Parathyroid adenoma (tissue), 2 donors: ENCODE measurements at regions not wholly inside any gene's neighbourhood (a gene's known extent, or its start where the extent isn't known, plus 50 kb on each side); places are given as distances from the start of the nearest gene placed in this dataset.

ENCODE experiments used
- H2AFZ ChIP-seq: fragments of 300-600 bp; sonication (generic); one replicate; pipeline ENCODE4 v1.7.0; 2017; ENCODE audit warnings: antibody characterized with exemption, mild to moderate bottlenecking
- H3K27ac ChIP-seq: fragments of 300-600 bp; sonication (generic); one replicate; pipeline ENCODE4 v1.7.0; 2017
- H3K27me3 ChIP-seq: fragments of 300-600 bp; sonication (generic); one replicate; pipeline ENCODE4 v1.7.0; 2017; ENCODE audit warnings: low read length; ENCODE audit not compliant: control insufficient read depth, insufficient read depth
- H3K36me3 ChIP-seq: fragments of 300-600 bp; sonication (generic); one replicate; pipeline ENCODE4 v1.7.0; 2017; ENCODE audit warnings: low read length; ENCODE audit not compliant: control insufficient read depth, insufficient read depth
- H3K4me1 ChIP-seq: fragments of 300-600 bp; sonication (generic); one replicate; pipeline ENCODE4 v1.7.0; 2017; ENCODE audit warnings: control low read depth
- H3K4me2 ChIP-seq: fragments of 300-600 bp; sonication (generic); one replicate; pipeline ENCODE4 v1.7.0; 2017; ENCODE audit warnings: low read length
- H3K4me3 ChIP-seq: fragments of 300-600 bp; sonication (generic); one replicate; pipeline ENCODE4 v1.7.0; 2017; ENCODE audit warnings: low read depth, low read length
- H3K79me2 ChIP-seq: fragments of 300-600 bp; sonication (generic); one replicate; pipeline ENCODE4 v1.7.0; 2017; ENCODE audit warnings: control low read depth
- H3K9ac ChIP-seq: fragments of 300-600 bp; sonication (generic); one replicate; pipeline ENCODE4 v1.7.0; 2017; ENCODE audit warnings: mild to moderate bottlenecking
- H3K9me3 ChIP-seq: fragments of 300-600 bp; sonication (generic); one replicate; pipeline ENCODE4 v1.7.0; 2017; ENCODE audit warnings: low read length; ENCODE audit not compliant: control insufficient read depth
- TF ChIP-seq, protein P1 (sequence below): fragments of 300-600 bp; sonication (generic); IDR thresholded peaks from one replicate; pipeline ENCODE4 v1.7.0; 2017; ENCODE audit warnings: antibody characterized with exemption, mild to moderate bottlenecking
- donor health status: primary hyperparathyroidism.

DNA sequence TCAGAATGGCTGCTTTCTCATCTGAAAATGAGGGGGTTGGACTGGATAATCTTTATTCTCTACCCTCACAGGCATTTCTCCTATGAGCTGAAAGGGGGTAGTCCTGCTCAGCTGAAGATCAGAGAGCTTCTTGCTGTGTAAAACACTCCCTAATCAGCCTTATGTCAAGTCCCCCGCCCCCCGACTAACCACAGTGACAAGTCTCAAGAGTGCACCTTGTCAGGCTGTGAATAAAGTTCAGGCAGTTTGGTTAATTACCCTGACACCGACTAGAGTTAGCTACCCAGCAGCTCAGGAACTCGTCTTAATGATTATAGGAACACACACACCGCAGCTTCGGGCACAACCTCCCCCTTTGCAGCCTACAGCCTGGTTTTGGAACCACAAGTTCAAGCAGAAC lies 513.7 kb downstream of the RPS24 start:
- TF ChIP-seq, protein P1, sequence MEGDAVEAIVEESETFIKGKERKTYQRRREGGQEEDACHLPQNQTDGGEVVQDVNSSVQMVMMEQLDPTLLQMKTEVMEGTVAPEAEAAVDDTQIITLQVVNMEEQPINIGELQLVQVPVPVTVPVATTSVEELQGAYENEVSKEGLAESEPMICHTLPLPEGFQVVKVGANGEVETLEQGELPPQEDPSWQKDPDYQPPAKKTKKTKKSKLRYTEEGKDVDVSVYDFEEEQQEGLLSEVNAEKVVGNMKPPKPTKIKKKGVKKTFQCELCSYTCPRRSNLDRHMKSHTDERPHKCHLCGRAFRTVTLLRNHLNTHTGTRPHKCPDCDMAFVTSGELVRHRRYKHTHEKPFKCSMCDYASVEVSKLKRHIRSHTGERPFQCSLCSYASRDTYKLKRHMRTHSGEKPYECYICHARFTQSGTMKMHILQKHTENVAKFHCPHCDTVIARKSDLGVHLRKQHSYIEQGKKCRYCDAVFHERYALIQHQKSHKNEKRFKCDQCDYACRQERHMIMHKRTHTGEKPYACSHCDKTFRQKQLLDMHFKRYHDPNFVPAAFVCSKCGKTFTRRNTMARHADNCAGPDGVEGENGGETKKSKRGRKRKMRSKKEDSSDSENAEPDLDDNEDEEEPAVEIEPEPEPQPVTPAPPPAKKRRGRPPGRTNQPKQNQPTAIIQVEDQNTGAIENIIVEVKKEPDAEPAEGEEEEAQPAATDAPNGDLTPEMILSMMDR = no peak
- Histone ChIP-seq H3K79me2 (no peaks in the 10 kb centered on the region), H3K9me3 (no peaks in the 10 kb centered on the region), H2AFZ (no peak overlapping the region), H3K4me2 (no peak overlapping the region), H3K27me3 (no peaks in the 10 kb centered on the region), H3K36me3 (no peaks in the 10 kb centered on the region), H3K4me3 (no peak overlapping the region), H3K4me1 (peaks cover 31% of the 10 kb centered on the region), H3K27ac (no peak overlapping the region), H3K9ac (no peak overlapping the region)

DNA sequence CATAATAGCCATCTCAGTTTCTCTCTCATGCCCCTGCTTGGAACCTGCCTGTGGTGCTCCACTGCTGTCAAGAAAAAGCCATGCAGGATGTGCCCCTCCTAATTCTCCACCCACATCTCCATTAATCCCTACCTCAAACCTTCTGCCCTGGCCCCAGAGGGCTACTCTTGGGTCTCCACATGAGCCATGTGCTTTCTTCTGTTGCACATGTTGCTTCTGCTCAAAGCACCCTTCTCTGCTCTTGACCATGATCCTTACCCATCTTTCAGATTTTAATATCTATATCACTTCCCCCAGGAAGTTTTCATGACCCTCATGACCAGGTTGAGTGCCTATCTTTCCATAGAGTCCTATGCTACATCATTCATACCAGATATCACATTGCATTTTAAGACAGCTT lies 514.2 kb downstream of the RPS24 start:
- Histone ChIP-seq H3K4me3 (no peak overlapping the region), H3K27ac (no peak overlapping the region), H2AFZ (no peak overlapping the region), H3K79me2 (no peaks in the 10 kb centered on the region), H3K4me1 (peaks cover 26% of the 10 kb centered on the region), H3K4me2 (no peak overlapping the region), H3K9me3 (no peaks in the 10 kb centered on the region), H3K27me3 (no peaks in the 10 kb centered on the region), H3K36me3 (no peaks in the 10 kb centered on the region), H3K9ac (no peak overlapping the region)
- TF ChIP-seq, protein P1 = no peak

DNA sequence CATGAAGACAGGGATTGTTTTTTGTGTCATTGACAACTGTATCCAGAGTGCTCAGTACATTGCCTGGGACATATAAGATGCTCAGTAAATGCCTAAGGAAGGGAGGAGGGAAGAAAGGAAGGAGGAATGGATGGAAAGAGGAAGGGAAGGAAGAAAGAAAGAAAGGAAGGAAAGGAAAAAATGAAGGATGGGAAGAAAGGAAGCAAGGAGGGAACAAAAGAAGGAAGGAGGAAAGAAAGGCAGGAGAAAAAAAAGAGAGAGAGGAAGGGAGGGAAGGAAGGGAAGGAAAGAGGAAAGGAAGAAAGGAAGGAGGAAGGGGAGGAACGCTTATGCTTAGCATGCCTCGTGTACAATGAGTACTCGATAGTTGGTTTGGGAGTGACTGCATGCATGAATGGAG lies 514.7 kb downstream of the RPS24 start:
- H3K9me3 ChIP-seq = no peaks in the 10 kb centered on the region

DNA sequence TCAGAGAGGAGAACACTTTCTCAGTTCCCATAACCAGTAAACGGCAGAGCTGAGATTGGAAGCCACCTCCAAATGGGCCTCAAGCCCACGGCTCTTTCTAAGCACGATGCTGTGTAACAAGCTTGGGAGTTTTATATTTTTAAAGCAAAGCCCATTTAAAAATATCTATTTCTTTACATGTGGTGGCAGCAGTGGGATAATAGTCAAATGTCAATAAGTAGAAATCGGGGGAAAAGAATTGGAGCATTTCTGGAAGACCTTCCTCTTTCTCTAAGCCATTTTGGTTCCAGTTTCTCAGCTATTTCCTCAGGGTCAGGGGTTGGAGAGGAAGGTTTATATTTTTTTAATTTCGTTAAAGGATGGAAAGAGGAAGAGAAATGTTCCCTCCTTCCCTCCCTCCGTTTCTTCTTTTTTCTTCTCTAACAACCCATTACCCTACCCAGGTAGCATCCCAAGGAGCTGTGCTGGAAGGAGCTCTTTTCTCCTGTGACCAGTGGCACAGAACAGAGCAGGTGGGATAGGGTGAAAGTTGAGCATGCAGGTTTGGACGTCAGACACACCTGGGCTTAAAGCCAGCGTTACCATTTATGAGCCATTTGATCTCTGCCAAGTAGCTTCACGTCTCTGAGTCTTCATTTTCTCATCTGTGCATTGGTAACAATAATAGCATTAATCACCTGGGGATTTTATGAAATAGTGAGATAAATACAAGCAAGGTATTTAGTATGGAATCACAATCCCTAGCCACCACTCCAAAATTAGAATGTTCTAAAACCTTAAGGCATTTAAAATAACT lies 515.7 kb downstream of the RPS24 start:
- H3K9me3 ChIP-seq = no peaks in the 10 kb centered on the region
- H3K9ac ChIP-seq = no peak overlapping the region
- peaks cover 15% of the 10 kb centered on the region for H3K4me1 ChIP-seq
- H3K27ac ChIP-seq = peak overlapping the region; percentile 15
- no peaks in the 10 kb centered on the region for H3K79me2 ChIP-seq
- TF ChIP-seq, protein P1 = no peak
- H3K36me3 ChIP-seq = no peaks in the 10 kb centered on the region
- no peak overlapping the region for H3K4me3 ChIP-seq
- no peak overlapping the region for H2AFZ ChIP-seq
- no peaks in the 10 kb centered on the region for H3K27me3 ChIP-seq
- no peak overlapping the region for H3K4me2 ChIP-seq

More for the DNA sequence above, 514.7 kb downstream of the RPS24 start:
- Histone ChIP-seq H3K4me1 (peaks cover 23% of the 10 kb centered on the region), H3K27ac (no peak overlapping the region), H2AFZ (no peak overlapping the region), H3K36me3 (no peaks in the 10 kb centered on the region), H3K79me2 (no peaks in the 10 kb centered on the region), H3K9ac (no peak overlapping the region), H3K4me2 (no peak overlapping the region), H3K4me3 (no peak overlapping the region), H3K27me3 (no peaks in the 10 kb centered on the region)
- TF ChIP-seq, protein P1 = no peak

DNA sequence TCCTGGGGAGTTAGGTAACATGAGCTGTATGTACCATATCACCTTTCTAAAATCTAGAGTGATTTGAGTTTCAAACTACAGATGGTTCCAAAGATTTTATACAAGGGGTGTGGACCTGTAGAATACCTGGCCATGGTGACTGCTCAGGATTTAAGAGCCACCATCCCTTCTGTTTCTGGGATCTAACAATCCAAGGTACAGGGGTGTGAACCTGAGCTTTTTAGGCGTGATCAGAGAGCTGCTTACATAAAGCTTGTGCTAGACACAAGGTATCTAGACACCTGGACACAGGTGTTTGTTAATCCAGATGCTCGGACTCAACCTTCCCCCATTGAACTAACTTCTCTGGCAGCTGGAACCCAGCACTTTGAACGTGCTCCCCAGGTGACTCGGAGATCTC lies 516.4 kb downstream of the RPS24 start:
- Histone ChIP-seq H3K27ac (no peak overlapping the region), H3K4me2 (no peak overlapping the region), H3K9me3 (no peaks in the 10 kb centered on the region), H2AFZ (no peak overlapping the region), H3K4me3 (no peak overlapping the region), H3K36me3 (no peaks in the 10 kb centered on the region), H3K27me3 (no peaks in the 10 kb centered on the region), H3K9ac (no peak overlapping the region), H3K79me2 (no peaks in the 10 kb centered on the region), H3K4me1 (peaks cover 7% of the 10 kb centered on the region)
- TF ChIP-seq, protein P1 = no peak
